Motor neuron (in vitro differentiated cells): ENCODE measurements at regions not wholly inside any gene's neighbourhood (a gene's known extent, or its start where the extent isn't known, plus 50 kb on each side); places are given as distances from the start of the nearest gene placed in this dataset.
A peak's percentile ranks its signal among the peaks of the same experiment; 100 is the strongest.
"Not testable (repeated sequence)": the region's sequence is repeated elsewhere in the genome, so short reads cannot be mapped to it uniquely, and the experiment has no call there.

ENCODE experiments used
- ATAC-seq, 8 experiments: fragments of 200-7000 bp; cut with Tn5 transposase; replicated peaks in 6 of 8; 2 replicates each; pipeline ENCODE4 v1.8.0; 2021; ENCODE audit warnings: mild to moderate bottlenecking in 8 of 8, moderate library complexity in 8 of 8
- H3K27ac ChIP-seq, 2 donors: fragments of 250-450 bp; sonication (Bioruptor Pico); 2 replicates each; pipeline ENCODE4 v1.9.0; 2021; ENCODE audit warnings: antibody characterized with exemption in 2 of 2, mild to moderate bottlenecking in 2 of 2, moderate library complexity in 1 of 2
- H3K4me1 ChIP-seq, 2 donors: fragments of 250-450 bp; sonication (Bioruptor Pico); replicated peaks in 1 of 2; 2 replicates each; pipeline ENCODE4 v1.6.1; 2021; ENCODE audit warnings: antibody characterized with exemption in 2 of 2, mild to moderate bottlenecking in 2 of 2, moderate library complexity in 1 of 2
- H3K4me3 ChIP-seq, 5 donors: fragments of 250-450 bp; sonication (Bioruptor Pico); 2 replicates each; pipeline ENCODE4 v1.9.0; 2021; ENCODE audit warnings: antibody characterized with exemption in 5 of 5, mild to moderate bottlenecking in 5 of 5, moderate library complexity in 4 of 5
- WGBS, 10 experiments: fragments of 450-650 bp; shearing (Covaris generic); methylation state at CpG; one replicate each; pipeline ENCODE4 v1.0.0; 2022; 5-methylcytosine and 5-hydroxymethylcytosine counted together
- in situ Hi-C, 9 experiments: fragments of 400-800 bp; cut with MboI; loops; one replicate each; pipeline ENCODE4 v1.15.0; 2021; ENCODE audit warnings: low sequenced_read_pairs in 9 of 9, low pct_unique_long_range_greater_than_20kb in 2 of 9; ENCODE audit not compliant: unreplicated experiment in 9 of 9

DNA sequence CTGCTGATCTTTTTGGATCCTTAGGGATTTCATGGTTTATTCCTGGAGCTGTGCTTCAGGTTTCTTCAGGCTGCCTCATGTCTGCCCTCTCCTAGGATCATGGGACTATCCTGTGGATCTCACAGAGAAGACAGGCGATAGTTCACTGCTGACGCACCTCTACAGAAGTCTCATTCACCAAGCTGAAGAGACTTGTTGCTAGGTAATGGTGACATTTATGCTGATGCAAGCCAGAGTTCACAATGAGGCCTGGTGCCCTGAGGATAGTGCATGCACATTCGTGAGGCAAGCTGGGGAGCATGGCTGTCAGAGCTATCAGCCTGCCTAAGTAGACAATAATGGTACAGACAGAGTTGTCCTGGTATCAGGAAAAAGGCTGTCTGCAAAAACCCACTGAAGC is 201.4 kb downstream of the TSPY2 start:
- no CpG with 5 or more reads among the region's 3 CpGs for WGBS, 10 experiments
- H3K4me3 ChIP-seq, in situ Hi-C loops, H3K4me1 ChIP-seq, H3K27ac ChIP-seq: not testable (repeated sequence)
- peak in 5 of 8 experiments; percentile 66 to 89 (median 80) for ATAC-seq

DNA sequence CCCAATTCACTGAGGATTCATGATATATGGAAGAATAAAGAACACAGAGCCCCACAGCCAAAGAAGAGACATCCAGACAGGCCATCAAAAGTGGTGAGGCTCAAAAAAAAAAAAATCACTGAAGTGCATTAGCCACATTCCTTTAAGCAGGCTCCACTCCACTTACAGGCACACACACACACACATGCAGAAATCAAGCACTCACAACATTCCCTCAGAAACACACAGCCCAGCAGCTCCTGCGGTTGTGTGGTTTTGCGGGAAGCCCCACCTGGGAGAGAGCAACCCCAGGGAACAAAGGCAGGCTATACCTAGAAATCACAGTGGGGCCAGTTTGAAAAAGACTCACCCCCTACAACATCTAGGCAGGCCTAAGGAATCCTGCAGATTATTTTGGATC is 222.3 kb downstream of the TSPY2 start:
- in situ Hi-C loops, H3K27ac ChIP-seq, ATAC-seq, H3K4me1 ChIP-seq, H3K4me3 ChIP-seq: not testable (repeated sequence)
- WGBS, 10 experiments = no CpG with 5 or more reads among the region's 2 CpGs

DNA sequence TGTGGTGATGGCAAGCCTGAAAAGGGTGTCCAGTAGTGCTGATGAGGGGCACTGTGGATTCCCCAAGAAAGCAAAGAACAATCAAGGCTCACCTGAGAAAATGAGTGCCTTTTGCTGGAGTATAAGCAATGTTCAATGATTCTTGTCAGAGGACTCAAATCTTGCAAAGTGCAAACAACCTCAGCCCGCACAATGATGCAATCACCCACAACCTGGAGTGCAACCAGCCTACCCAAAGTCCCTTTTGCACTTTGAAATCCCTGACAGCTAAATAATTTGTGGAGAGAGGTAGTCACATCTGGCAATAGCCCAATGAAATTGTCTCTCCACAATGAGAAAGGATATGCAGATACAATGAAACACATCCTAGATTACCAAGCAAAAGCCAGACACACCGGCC is 225.8 kb downstream of the TSPY2 start:
- WGBS, 10 experiments = no CpG with 5 or more reads among the region's 2 CpGs
- H3K4me1 ChIP-seq, ATAC-seq, in situ Hi-C loops, H3K4me3 ChIP-seq, H3K27ac ChIP-seq: not testable (repeated sequence)

DNA sequence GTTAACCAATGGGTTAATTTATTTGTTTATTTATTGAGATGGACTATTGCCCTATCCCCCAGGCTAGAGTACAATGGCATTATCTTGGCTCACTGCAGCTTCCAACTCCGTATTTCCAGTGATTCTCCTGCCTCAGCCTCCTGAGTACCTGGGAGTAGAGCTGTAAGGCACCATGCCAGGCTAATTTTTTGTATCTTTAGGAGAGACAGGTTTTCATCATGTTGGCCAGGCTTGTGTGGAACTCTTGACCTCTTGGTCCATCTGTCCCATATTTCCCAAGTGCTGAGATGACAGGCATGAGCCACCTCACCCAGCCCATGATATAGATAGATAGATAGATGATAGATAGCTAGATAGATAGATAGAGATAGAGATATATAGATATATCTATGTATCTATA is 249.4 kb downstream of the TSPY2 start:
- H3K4me1 ChIP-seq, H3K27ac ChIP-seq, H3K4me3 ChIP-seq, in situ Hi-C loops, ATAC-seq: not testable (repeated sequence)
- WGBS, 10 experiments = 80% methylated on average over 1 of the region's 1 CpG; no CpG with 5 or more reads in 9 of the 10 experiments

DNA sequence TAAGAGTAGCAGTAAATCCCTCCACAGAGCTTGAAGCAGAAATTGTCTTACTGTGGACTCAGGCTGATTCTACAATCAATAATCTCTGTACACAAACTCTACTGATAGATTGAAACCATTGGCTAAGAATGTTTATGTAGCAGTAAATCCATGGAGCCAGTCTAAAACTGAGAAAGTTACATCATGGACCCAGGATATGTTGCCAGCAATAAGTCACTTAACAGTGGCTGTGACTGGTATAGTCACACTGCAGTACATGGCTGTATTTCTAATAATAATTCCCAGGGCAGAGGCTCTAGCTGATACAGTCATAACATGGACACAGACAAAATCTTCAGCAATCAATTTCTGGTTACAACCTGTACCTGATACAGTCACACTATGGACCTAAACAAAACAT is 262.8 kb downstream of the TSPY2 start:
- in situ Hi-C loops, H3K4me1 ChIP-seq, H3K27ac ChIP-seq, H3K4me3 ChIP-seq: not testable (repeated sequence)
- peak in 2 of 8 experiments; percentile 21 to 29 for ATAC-seq

DNA sequence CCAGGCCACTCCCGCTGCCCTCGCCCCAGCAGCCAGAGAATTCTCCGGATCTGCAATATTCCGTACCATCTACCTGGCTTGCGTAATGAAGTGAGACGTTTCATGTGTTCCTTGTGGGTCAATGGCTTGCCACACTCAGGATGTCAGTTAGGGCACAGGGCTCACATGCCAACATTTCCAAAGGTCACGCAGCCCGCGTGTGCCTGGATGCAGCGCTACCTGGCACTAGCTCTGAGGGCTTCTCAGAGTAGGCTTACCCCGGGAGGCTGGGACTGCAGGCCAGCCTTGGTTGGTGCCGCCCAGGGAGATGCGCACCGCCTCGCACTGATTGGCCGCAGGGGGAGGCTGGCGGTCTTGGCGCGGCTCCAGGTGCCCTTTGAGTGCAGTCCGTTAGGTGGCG is 274.0 kb downstream of the TSPY2 start:
- H3K4me3 ChIP-seq, H3K27ac ChIP-seq, in situ Hi-C loops, H3K4me1 ChIP-seq, ATAC-seq: not testable (repeated sequence)
- no CpG with 5 or more reads among the region's 21 CpGs for WGBS, 10 experiments

DNA sequence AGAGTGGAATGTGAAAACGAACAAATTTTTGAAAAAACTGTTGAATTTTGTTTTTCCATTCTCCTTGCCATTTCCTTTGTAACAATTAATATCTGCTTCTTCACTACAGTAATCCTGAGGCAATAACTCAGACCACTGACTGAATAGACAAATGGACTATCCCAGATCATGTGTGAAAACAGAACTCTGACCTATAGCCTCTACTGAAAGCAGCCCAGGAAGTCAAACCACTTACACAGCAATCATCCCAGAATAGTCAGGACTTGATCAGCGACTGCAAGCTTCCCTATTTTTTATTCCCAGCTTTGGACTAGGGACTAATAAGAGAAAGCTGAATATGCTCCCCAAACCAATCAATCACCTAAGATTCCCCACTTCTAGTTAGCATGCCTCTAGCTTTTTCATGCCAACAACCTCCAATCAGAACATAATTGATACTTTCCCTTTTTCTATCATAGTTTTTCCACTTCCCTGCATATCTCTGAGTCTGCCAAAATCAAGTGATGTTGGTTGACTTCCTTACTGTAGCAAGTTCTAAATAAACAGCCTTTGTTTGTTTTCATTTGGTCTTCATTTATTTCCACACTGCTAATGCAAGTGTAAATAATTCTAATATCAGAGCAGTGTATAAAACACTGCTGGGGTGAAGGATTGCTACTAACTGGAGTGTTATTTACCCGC is 298.2 kb downstream of the TSPY2 start:
- ATAC-seq, H3K4me3 ChIP-seq, H3K27ac ChIP-seq, H3K4me1 ChIP-seq, in situ Hi-C loops: not testable (repeated sequence)
- no CpG with 5 or more reads among the region's 3 CpGs for WGBS, 10 experiments

DNA sequence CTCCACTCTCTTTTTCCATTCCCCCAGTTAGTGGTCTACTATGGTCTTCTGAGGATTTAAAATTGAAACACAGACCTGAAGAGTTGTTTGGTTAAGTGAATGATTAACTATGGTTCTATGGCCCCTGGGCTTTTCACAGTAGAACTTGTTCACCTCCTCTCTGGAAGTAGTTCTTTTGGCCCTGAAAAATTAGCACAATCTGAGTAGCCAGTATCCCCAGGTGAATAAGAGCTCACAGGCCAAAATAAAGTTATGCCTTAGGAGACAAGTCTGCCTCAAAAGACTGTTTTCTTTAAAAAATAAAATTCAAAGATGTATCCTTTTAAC is 298.7 kb downstream of the TSPY2 start:
- H3K27ac ChIP-seq, ATAC-seq, H3K4me1 ChIP-seq, in situ Hi-C loops, H3K4me3 ChIP-seq: not testable (repeated sequence)

DNA sequence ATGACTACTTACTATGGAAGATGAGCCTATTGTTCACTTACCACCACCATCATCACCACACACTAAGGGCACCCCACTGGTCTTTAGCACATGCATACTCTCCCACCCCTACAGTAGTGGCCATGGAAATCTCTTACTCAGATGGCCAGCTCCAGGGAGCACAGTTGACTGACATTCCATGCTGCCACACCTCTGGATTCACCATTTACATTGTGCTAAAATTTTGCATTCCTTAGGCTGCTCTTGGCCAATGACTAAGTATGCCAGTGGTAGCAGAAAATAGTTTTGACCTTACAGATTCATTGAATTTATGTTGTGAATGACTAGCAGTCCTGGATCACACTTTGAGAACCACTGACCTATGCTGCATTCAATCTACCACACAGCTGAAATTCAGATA is 306.9 kb downstream of the TSPY2 start:
- in situ Hi-C loops = not testable (repeated sequence)

DNA sequence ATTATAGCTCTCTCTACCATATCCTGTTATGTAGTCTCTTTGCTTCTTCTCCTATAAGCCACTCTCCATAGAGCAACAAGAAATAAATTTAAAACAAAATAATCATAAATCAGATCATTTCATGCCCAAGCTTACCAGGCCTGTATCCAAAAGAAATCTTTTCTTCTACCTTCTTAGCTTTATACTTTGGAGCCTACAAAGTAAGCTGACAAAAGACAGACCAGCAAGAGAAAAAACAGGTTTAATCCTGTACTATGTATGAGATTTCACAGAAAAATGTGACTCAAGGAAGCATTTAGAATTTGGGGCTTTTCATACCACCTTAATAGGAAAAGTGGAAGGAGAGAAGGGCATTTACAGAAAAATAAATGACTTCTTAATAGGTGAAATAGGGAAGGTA is 321.0 kb downstream of the TSPY2 start:
- H3K27ac ChIP-seq, H3K4me3 ChIP-seq, ATAC-seq, in situ Hi-C loops, H3K4me1 ChIP-seq: not testable (repeated sequence)

More for the DNA sequence above, 306.9 kb downstream of the TSPY2 start:
- not testable (repeated sequence) for H3K27ac ChIP-seq, H3K4me3 ChIP-seq, H3K4me1 ChIP-seq
- peak in 2 of 8 experiments; percentile 53 to 59 for ATAC-seq
